Natural killer cell treated with Interleukin-12 subunit alpha and Interleukin-12 subunit beta and Interleukin-15 and Interleukin-18, amount 100 ng/mL, for 72 hours (primary cell): ENCODE measurements at regions not wholly inside any gene's neighbourhood (a gene's known extent, or its start where the extent isn't known, plus 50 kb on each side); places are given as distances from the start of the nearest gene placed in this dataset.

Source experiments
- ATAC-seq, 2 donors: fragments of 150-1000 bp; cut with Tn5 transposase in 1 of 2; sonication (Bioruptor Pico), chemical (Tn5 transposase) in 1 of 2; 2 replicates each; pipeline ENCODE4 v1.10.0; 2021
- DNase-seq: peaks from one replicate; pipeline ENCODE4 v3.0.0; 2022; ENCODE audit warnings: low spot score
- H3K27ac Mint-ChIP-seq, 2 donors: 1 replicate in 1 of 2; 2 replicates in 1 of 2; pipeline ENCODE4 v1.8.0; 2022; ENCODE audit warnings: mixed read lengths in 2 of 2, mild to moderate bottlenecking in 1 of 2, moderate library complexity in 1 of 2
- H3K27me3 Mint-ChIP-seq, 2 donors: 1 replicate in 1 of 2; 2 replicates in 1 of 2; pipeline ENCODE4 v1.8.0; 2022; ENCODE audit warnings: mixed read lengths in 2 of 2
- H3K36me3 Mint-ChIP-seq: one replicate; pipeline ENCODE4 v1.8.0; 2022; ENCODE audit warnings: mixed read lengths
- H3K4me1 Mint-ChIP-seq, 2 donors: 1 replicate in 1 of 2; 2 replicates in 1 of 2; pipeline ENCODE4 v1.8.0; 2022; ENCODE audit warnings: low read depth in 2 of 2, mixed read lengths in 2 of 2, mild to moderate bottlenecking in 1 of 2
- H3K4me3 Mint-ChIP-seq: one replicate; pipeline ENCODE4 v1.8.0; 2022; ENCODE audit warnings: mixed read lengths
- H3K9me3 Mint-ChIP-seq: 2 replicates; pipeline ENCODE4 v1.8.0; 2022; ENCODE audit warnings: mixed read lengths

- no peaks in the 10 kb centered on the region for H3K4me1 Mint-ChIP-seq
- no peak overlapping the region for H3K4me3 Mint-ChIP-seq
- DNase-seq: no peak
- peaks cover 4% of the 10 kb centered on the region for H3K36me3 Mint-ChIP-seq
- peaks cover 9% of the 10 kb centered on the region for H3K9me3 Mint-ChIP-seq
- no peak for ATAC-seq
- H3K27me3 Mint-ChIP-seq: no peaks in the 10 kb centered on the region
- H3K27ac Mint-ChIP-seq: no peak overlapping the region
These were observed 279.4 kb downstream of the WNT5A start for GRCh38 chr3:55207744-55208143.

- no peak for DNase-seq
- no peaks in the 10 kb centered on the region for H3K27me3 Mint-ChIP-seq
- no peak overlapping the region for H3K27ac Mint-ChIP-seq
- H3K4me3 Mint-ChIP-seq: no peak overlapping the region
- peaks cover 2% of the 10 kb centered on the region for H3K9me3 Mint-ChIP-seq
- H3K36me3 Mint-ChIP-seq: peaks cover 4% of the 10 kb centered on the region
- no peaks in the 10 kb centered on the region for H3K4me1 Mint-ChIP-seq
- no peak for ATAC-seq
These were observed 278.1 kb upstream of the LRTM1 start for GRCh38 chr3:55205990-55206389.

GRCh38 chr3:55204417-55204816 is 276.6 kb upstream of the LRTM1 start:
- no peaks in the 10 kb centered on the region for H3K4me1 Mint-ChIP-seq
- no peak overlapping the region for H3K27ac Mint-ChIP-seq
- no peaks in the 10 kb centered on the region for H3K9me3 Mint-ChIP-seq
- DNase-seq (no peak), ATAC-seq (no peak)
- no peaks in the 10 kb centered on the region for H3K36me3 Mint-ChIP-seq
- no peaks in the 10 kb centered on the region for H3K27me3 Mint-ChIP-seq
- H3K4me3 Mint-ChIP-seq: no peak overlapping the region

- Mint-ChIP-seq H3K27ac (no peak overlapping the region), H3K27me3 (no peaks in the 10 kb centered on the region), H3K4me1 (no peaks in the 10 kb centered on the region), H3K4me3 (no peak overlapping the region), H3K9me3 (peaks cover 7% of the 10 kb centered on the region), H3K36me3 (no peaks in the 10 kb centered on the region)
- no peak for DNase-seq
- ATAC-seq: no peak
These were observed 275.7 kb upstream of the LRTM1 start for GRCh38 chr3:55203546-55203945.

- no peaks in the 10 kb centered on the region for H3K36me3 Mint-ChIP-seq
- H3K4me3 Mint-ChIP-seq: no peak overlapping the region
- H3K9me3 Mint-ChIP-seq: peaks cover 8% of the 10 kb centered on the region
- H3K4me1 Mint-ChIP-seq: no peaks in the 10 kb centered on the region
- ATAC-seq (no peak), DNase-seq (no peak)
- H3K27me3 Mint-ChIP-seq: no peaks in the 10 kb centered on the region
- H3K27ac Mint-ChIP-seq: no peak overlapping the region
These were observed 275.1 kb upstream of the LRTM1 start for GRCh38 chr3:55203006-55203405.

GRCh38 chr3:55202326-55202725 is 274.5 kb upstream of the LRTM1 start:
- Mint-ChIP-seq H3K27ac (no peak overlapping the region), H3K4me3 (no peak overlapping the region)
- ATAC-seq: no peak

GRCh38 chr3:55201779-55202178 is 273.9 kb upstream of the LRTM1 start:
- Mint-ChIP-seq H3K9me3 (peaks cover 8% of the 10 kb centered on the region), H3K4me3 (no peak overlapping the region), H3K4me1 (no peaks in the 10 kb centered on the region), H3K27ac (no peak overlapping the region), H3K27me3 (no peaks in the 10 kb centered on the region), H3K36me3 (no peaks in the 10 kb centered on the region)
- no peak for DNase-seq
- ATAC-seq: no peak

More at GRCh38 chr3:55202326-55202725, 274.5 kb upstream of the LRTM1 start:
- Mint-ChIP-seq H3K36me3 (no peaks in the 10 kb centered on the region), H3K27me3 (no peaks in the 10 kb centered on the region), H3K4me1 (no peaks in the 10 kb centered on the region), H3K9me3 (peaks cover 8% of the 10 kb centered on the region)
- DNase-seq: no peak

- H3K36me3 Mint-ChIP-seq: no peaks in the 10 kb centered on the region
- ATAC-seq (no peak), DNase-seq (no peak)
- no peak overlapping the region for H3K4me3 Mint-ChIP-seq
- H3K27ac Mint-ChIP-seq: no peak overlapping the region
- H3K4me1 Mint-ChIP-seq: no peaks in the 10 kb centered on the region
- H3K27me3 Mint-ChIP-seq: no peaks in the 10 kb centered on the region
- peaks cover 8% of the 10 kb centered on the region for H3K9me3 Mint-ChIP-seq
These were observed 273.0 kb upstream of the LRTM1 start for GRCh38 chr3:55200906-55201305.

GRCh38 chr3:55198554-55198953 is 270.7 kb upstream of the LRTM1 start:
- Mint-ChIP-seq H3K36me3 (no peaks in the 10 kb centered on the region), H3K27me3 (no peaks in the 10 kb centered on the region)

GRCh38 chr3:55197021-55197420 is 269.2 kb upstream of the LRTM1 start:
- H3K4me3 Mint-ChIP-seq: no peak overlapping the region
- no peaks in the 10 kb centered on the region for H3K27me3 Mint-ChIP-seq
- peaks cover 12% of the 10 kb centered on the region for H3K9me3 Mint-ChIP-seq
- DNase-seq (no peak), ATAC-seq (no peak)
- no peak overlapping the region for H3K27ac Mint-ChIP-seq
- H3K36me3 Mint-ChIP-seq: no peaks in the 10 kb centered on the region
- H3K4me1 Mint-ChIP-seq: no peaks in the 10 kb centered on the region

More at GRCh38 chr3:55198554-55198953, 270.7 kb upstream of the LRTM1 start:
- DNase-seq: no peak
- no peak overlapping the region for H3K4me3 Mint-ChIP-seq
- no peak overlapping the region for H3K27ac Mint-ChIP-seq
- no peak for ATAC-seq
- peaks cover 10% of the 10 kb centered on the region for H3K9me3 Mint-ChIP-seq
- H3K4me1 Mint-ChIP-seq: no peaks in the 10 kb centered on the region

- H3K9me3 Mint-ChIP-seq: peaks cover 12% of the 10 kb centered on the region
- H3K4me1 Mint-ChIP-seq: no peaks in the 10 kb centered on the region
- H3K27ac Mint-ChIP-seq: no peak overlapping the region
- H3K36me3 Mint-ChIP-seq: no peaks in the 10 kb centered on the region
- no peaks in the 10 kb centered on the region for H3K27me3 Mint-ChIP-seq
- no peak for DNase-seq
- no peak for ATAC-seq
- no peak overlapping the region for H3K4me3 Mint-ChIP-seq
These were observed 268.6 kb upstream of the LRTM1 start for GRCh38 chr3:55196495-55196894.

GRCh38 chr3:55194376-55194775 is 266.5 kb upstream of the LRTM1 start:
- Mint-ChIP-seq H3K27ac (no peak overlapping the region), H3K4me1 (no peaks in the 10 kb centered on the region), H3K9me3 (peaks cover 12% of the 10 kb centered on the region), H3K27me3 (no peaks in the 10 kb centered on the region), H3K36me3 (no peaks in the 10 kb centered on the region), H3K4me3 (no peak overlapping the region)
- ATAC-seq (no peak), DNase-seq (no peak)

GRCh38 chr3:55191911-55192775 is 264.3 kb upstream of the LRTM1 start:
- H3K4me3 Mint-ChIP-seq: no peak overlapping the region
- ATAC-seq: no peak
- no peak overlapping the region for H3K27ac Mint-ChIP-seq

GRCh38 chr3:55190331-55190730 is 262.5 kb upstream of the LRTM1 start:
- Mint-ChIP-seq H3K36me3 (no peaks in the 10 kb centered on the region), H3K27ac (no peak overlapping the region), H3K9me3 (peaks cover 10% of the 10 kb centered on the region)

More at GRCh38 chr3:55191911-55192775, 264.3 kb upstream of the LRTM1 start:
- Mint-ChIP-seq H3K36me3 (no peaks in the 10 kb centered on the region), H3K9me3 (peaks cover 4% of the 10 kb centered on the region), H3K4me1 (no peaks in the 10 kb centered on the region), H3K27me3 (no peaks in the 10 kb centered on the region)
- DNase-seq: no peak

More at GRCh38 chr3:55190331-55190730, 262.5 kb upstream of the LRTM1 start:
- no peaks in the 10 kb centered on the region for H3K27me3 Mint-ChIP-seq
- no peak overlapping the region for H3K4me3 Mint-ChIP-seq
- no peak for DNase-seq
- ATAC-seq: no peak
- no peaks in the 10 kb centered on the region for H3K4me1 Mint-ChIP-seq
